ENCODE measurements at regions not wholly inside any gene's neighbourhood (a gene's known extent, or its start where the extent isn't known, plus 50 kb on each side); places are given as distances from the start of the nearest gene placed in this dataset.
"Not testable (repeated sequence)": the region's sequence is repeated elsewhere in the genome, so short reads cannot be mapped to it uniquely, and the experiment has no call there.

- Mint-ChIP-seq H3K4me3 (no peak overlapping the region), H3K27me3 (ENCODE audit: low read depth) (no peaks in the 10 kb centered on the region), H3K36me3 (ENCODE audit: low read depth) (no peaks in the 10 kb centered on the region), H3K4me1 (ENCODE audit: low read depth) (no peaks in the 10 kb centered on the region), H3K27ac (no peak overlapping the region), H3K9me3 (no peaks in the 10 kb centered on the region)
Observed at GRCh38 chr12:131380965-131381705, 329.8 kb upstream of the SFSWAP start.

GRCh38 chr12:131381716-131382430 is 329.0 kb upstream of the SFSWAP start:
- H3K36me3 Mint-ChIP-seq (ENCODE audit: low read depth), result no peaks in the 10 kb centered on the region
- no peak overlapping the region for H3K27ac Mint-ChIP-seq
- no peaks in the 10 kb centered on the region for H3K27me3 Mint-ChIP-seq (ENCODE audit: low read depth)
- no peaks in the 10 kb centered on the region for H3K4me1 Mint-ChIP-seq (ENCODE audit: low read depth)
- H3K9me3 Mint-ChIP-seq, result no peaks in the 10 kb centered on the region
- no peak overlapping the region for H3K4me3 Mint-ChIP-seq

DNA sequence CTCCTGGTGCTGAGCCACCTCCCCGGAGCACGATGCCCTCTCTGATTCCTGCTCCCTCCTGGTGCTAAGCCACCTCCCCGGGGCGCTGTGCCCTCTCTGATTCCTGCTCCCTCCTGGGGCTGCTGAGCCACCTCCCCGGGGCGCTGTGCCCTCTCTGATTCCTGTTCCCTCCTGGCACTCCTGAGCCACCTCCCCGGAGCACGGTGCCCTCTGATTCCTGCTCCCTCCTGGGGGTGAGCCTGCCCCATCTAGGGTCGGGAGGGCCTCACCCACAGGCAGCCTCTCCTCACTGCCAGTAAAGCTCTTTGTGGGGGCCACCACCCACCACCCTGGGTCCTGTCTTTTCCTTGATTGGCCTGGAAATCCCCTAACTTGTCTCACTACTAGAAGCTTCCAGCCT is 327.6 kb upstream of the SFSWAP start:
- H3K27ac Mint-ChIP-seq, result no peak overlapping the region
- H3K9me3 Mint-ChIP-seq, result no peaks in the 10 kb centered on the region
- H3K27me3 Mint-ChIP-seq (ENCODE audit: low read depth), result no peaks in the 10 kb centered on the region
- H3K36me3 Mint-ChIP-seq (ENCODE audit: low read depth), result no peaks in the 10 kb centered on the region
- H3K4me3 Mint-ChIP-seq, result no peak overlapping the region
- no peaks in the 10 kb centered on the region for H3K4me1 Mint-ChIP-seq (ENCODE audit: low read depth)

- no peak overlapping the region for H3K27ac Mint-ChIP-seq
- no peaks in the 10 kb centered on the region for H3K27me3 Mint-ChIP-seq (ENCODE audit: low read depth)
- no peak overlapping the region for H3K4me3 Mint-ChIP-seq
- H3K9me3 Mint-ChIP-seq, result no peaks in the 10 kb centered on the region
- no peaks in the 10 kb centered on the region for H3K4me1 Mint-ChIP-seq (ENCODE audit: low read depth)
- no peaks in the 10 kb centered on the region for H3K36me3 Mint-ChIP-seq (ENCODE audit: low read depth)
Observed at GRCh38 chr12:131383741-131384543, 326.9 kb upstream of the SFSWAP start.

- H3K4me1 Mint-ChIP-seq (ENCODE audit: low read depth), result no peaks in the 10 kb centered on the region
- no peaks in the 10 kb centered on the region for H3K27me3 Mint-ChIP-seq (ENCODE audit: low read depth)
- H3K9me3 Mint-ChIP-seq, result no peaks in the 10 kb centered on the region
- no peak overlapping the region for H3K27ac Mint-ChIP-seq
- H3K4me3 Mint-ChIP-seq, result no peak overlapping the region
- no peaks in the 10 kb centered on the region for H3K36me3 Mint-ChIP-seq (ENCODE audit: low read depth)
Observed at GRCh38 chr12:131384544-131384855, 326.4 kb upstream of the SFSWAP start.

DNA sequence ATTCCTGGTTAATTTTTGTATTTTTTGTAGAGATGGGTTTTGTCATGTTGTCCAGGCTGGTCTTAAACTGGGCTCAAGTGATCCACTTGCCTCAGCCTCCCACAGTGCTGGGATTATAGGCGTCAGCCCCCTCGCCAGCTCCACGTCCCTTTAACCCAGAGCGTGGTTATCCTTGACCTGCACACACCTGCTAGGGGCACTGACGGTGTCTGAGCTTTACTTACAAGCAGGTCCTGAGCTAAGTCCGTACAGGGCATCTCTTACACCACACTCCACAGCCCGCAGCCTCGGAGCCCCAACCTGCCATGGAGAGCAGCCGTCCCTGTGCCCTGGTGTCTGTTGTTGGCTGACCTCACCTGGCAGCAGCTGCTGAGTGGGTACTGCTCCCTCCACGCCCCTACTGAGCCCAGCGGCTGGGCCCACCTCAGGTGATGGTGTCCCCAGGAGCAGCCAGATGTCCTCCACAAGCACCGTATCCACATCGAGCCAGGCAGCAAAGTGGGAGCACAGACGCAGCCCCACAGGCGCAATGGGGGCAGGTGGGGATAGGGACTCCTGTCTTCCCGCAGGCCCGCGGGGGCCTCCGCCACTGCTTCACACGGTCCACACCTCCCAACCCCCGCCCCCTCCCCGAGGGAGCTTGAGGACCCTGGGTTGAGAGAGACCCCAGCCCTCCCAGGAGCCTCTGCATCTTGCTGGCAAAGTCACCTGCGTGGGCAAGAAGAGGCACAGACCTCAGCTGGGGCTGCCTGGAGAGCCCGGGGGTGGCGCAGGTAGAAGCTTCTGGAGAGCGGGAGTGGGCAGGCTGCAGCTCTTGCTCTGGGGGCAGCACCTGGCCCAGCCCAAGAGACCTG is 325.4 kb upstream of the SFSWAP start:
- H3K4me1 Mint-ChIP-seq (ENCODE audit: low read depth), result no peaks in the 10 kb centered on the region
- H3K27ac Mint-ChIP-seq, result no peak overlapping the region
- no peaks in the 10 kb centered on the region for H3K27me3 Mint-ChIP-seq (ENCODE audit: low read depth)
- no peak overlapping the region for H3K4me3 Mint-ChIP-seq
- H3K9me3 Mint-ChIP-seq, result no peaks in the 10 kb centered on the region
- no peaks in the 10 kb centered on the region for H3K36me3 Mint-ChIP-seq (ENCODE audit: low read depth)

- H3K36me3 Mint-ChIP-seq (ENCODE audit: low read depth), result no peaks in the 10 kb centered on the region
- H3K9me3 Mint-ChIP-seq, result no peaks in the 10 kb centered on the region
- no peaks in the 10 kb centered on the region for H3K27me3 Mint-ChIP-seq (ENCODE audit: low read depth)
Observed at GRCh38 chr12:131386167-131386521, 324.7 kb upstream of the SFSWAP start.

DNA sequence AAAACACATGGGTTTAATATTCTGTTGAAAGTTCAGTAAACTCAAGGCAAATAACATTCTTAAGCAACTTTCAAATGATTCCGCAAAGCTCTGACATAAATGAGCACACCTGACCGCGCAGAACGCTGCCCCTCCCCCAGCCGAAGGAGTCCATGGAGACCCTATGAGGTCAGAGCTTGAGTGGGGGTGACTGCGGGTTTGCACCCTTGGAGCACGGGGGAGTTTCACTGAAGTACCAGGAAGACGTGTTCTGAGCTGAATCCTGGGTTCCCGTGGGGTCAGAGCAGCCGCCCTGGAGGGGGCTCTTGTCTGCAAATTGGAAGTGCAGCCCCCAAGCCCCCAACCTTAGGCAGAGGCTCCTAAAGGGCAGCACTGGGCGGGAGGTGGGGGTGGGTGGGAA is 324.1 kb upstream of the SFSWAP start:
- Mint-ChIP-seq H3K27me3 (ENCODE audit: low read depth) (no peaks in the 10 kb centered on the region), H3K4me3 (no peak overlapping the region), H3K36me3 (ENCODE audit: low read depth) (no peaks in the 10 kb centered on the region), H3K9me3 (no peaks in the 10 kb centered on the region), H3K27ac (no peak overlapping the region), H3K4me1 (ENCODE audit: low read depth) (no peaks in the 10 kb centered on the region)

More at GRCh38 chr12:131386167-131386521, 324.7 kb upstream of the SFSWAP start:
- H3K27ac Mint-ChIP-seq, result no peak overlapping the region
- H3K4me3 Mint-ChIP-seq, result no peak overlapping the region
- no peaks in the 10 kb centered on the region for H3K4me1 Mint-ChIP-seq (ENCODE audit: low read depth)

DNA sequence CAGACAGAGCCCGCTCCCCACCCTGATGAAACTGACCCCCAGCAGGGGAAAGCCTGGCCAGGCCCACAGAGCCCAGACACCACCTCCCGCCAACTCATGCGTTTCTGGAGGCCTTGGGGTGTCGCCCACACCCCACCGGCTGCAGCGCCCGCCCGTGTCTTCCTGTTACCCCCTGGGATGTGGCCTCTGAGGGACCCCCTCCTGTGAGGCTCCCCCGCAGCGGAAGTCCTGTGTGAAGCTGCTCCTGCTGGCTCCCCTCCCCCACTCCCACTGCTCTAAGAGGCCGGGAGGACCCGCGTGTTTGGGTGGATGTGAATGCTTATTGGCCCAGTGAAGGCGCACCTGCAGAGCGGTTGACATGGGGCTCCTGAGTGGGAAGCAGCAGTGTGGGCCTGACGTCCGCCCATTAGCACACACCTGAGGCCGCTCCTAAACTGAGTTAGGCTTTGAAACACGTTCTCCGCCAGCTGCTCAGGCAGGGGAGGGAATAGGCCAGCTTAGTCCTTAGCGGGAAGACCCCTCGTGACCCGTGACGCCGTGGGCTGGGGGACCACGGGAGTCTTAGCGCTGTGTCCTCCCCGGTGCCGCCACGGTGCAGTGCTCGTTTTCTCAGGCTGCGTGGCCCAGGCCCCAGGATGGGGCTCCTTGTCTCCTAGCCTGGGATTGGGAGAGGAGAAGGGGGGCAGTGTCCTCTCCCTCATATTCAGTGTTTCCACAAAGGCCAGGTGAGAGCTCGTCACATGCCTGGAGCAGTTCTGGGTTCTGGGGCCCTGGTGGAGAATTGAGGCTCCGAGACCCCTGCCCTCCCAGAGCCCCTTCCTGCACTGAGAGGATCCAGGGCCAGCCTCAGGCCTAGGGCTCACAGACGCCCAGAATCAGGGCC is 323.4 kb upstream of the SFSWAP start:
- Mint-ChIP-seq H3K4me1 (ENCODE audit: low read depth) (no peaks in the 10 kb centered on the region), H3K36me3 (ENCODE audit: low read depth) (no peaks in the 10 kb centered on the region), H3K9me3 (no peaks in the 10 kb centered on the region), H3K27me3 (ENCODE audit: low read depth) (no peaks in the 10 kb centered on the region), H3K4me3 (no peak overlapping the region), H3K27ac (no peak overlapping the region)

DNA sequence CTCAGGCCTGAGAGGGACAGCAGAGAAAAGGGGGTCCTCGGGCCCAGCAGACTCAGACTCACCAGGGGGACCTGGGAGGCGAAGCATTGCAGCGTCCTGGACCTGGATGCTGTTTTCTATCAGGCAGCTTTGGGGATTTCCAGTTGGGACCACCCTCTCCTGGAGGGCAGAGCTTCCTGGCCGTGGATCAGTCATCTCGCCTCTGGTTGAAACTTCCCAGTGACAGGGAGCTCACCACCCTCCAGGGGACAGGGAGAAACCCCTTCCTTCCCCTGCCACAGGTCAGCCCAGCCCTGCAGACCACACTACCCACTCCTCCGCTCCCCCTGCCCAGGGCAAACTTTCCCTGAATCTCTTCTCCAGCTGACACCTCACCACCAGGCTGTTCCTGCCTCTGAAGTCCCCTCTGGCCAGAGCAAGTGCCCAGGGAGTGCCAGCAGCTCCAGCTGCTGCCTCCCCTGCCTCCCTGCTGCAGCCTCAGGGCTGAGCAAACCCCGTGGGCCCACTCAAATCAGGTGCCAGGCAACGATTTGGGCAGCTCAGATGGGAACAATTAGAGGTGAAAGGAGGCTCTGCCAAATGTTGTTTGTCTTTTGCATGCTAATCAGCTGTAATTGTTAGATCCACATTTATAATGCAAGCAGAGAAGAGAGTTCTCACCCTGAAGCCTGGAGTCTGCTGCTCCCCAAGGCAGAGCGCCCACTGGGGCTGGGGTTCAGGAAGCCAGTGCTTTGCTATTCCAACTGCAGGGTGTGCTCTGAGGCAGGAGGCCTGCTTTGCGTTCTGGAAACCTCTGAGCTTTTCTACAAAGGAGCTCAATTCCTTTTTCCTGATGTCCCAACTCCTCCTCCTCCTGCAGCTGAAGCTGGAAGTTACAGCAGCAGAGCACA is 322.5 kb upstream of the SFSWAP start:
- H3K27me3 Mint-ChIP-seq (ENCODE audit: low read depth); H3K27ac Mint-ChIP-seq; H3K9me3 Mint-ChIP-seq; H3K36me3 Mint-ChIP-seq (ENCODE audit: low read depth); H3K4me1 Mint-ChIP-seq (ENCODE audit: low read depth); H3K4me3 Mint-ChIP-seq: not testable (repeated sequence)

DNA sequence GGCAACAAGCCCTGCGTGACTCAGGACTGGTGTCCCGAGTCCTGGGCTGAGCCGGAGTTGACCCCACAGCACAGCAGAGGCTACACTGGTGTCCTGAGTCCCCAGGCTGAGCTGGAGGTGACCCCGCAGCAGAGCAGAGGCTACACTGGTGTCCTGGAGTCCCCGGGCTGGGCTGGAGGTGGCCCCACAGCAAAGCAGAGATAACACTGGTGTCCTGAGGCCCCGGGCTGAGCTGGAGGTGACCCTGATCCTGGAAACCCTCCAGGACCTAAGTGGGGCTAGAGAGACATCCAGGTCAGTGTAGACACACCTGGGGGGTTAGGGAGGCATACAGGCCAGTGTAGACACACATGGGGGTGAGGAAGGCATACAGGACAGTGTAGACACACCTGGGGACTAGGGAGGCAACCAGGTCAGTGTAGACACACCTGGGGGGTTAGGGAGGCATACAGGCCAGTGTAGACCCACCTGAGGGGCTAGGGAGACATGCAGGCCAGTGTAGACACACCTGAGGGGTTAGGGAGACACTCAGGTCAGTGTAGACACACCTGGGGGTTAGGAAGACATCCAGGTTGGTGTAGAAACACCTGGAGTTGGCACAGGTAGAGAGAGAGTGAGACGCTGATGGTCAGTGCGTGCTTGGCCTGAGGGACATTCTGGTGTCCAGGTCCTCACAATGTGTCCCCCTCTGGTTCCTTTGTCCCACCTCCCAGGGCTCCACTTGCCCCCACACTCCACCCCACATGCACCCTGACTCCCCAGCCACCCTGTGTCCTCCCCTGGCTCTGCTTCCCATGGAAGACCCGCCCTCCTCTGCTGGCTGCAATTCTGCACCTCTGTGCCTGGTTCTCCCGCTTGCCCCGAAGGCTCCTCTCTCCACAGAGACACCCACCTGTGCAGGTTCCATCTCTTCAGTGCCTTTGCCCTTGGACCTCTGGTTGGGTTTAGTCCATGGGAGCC is 321.6 kb upstream of the SFSWAP start:
- Mint-ChIP-seq H3K4me1 (ENCODE audit: low read depth) (no peaks in the 10 kb centered on the region), H3K27me3 (ENCODE audit: low read depth) (no peaks in the 10 kb centered on the region), H3K36me3 (ENCODE audit: low read depth) (no peaks in the 10 kb centered on the region), H3K27ac (no peak overlapping the region), H3K9me3 (peaks cover 4% of the 10 kb centered on the region), H3K4me3 (no peak overlapping the region)

Measured in T-helper 1 cell treated with Interleukin-12 subunit alpha and Interleukin-12 subunit beta and Interleukin-4 antibody, amounts not matched to agents 30 μg/mL and 1 μg/mL, for 36 hours (primary cell).